Epidermal melanocyte (primary cell): ENCODE measurements at regions not wholly inside any gene's neighbourhood (a gene's known extent, or its start where the extent isn't known, plus 50 kb on each side); places are given as distances from the start of the nearest gene placed in this dataset.
"Not testable (repeated sequence)": the region's sequence is repeated elsewhere in the genome, so short reads cannot be mapped to it uniquely, and the experiment has no call there.

Source experiments
- DNase-seq: peaks from one replicate; pipeline ENCODE4 v3.0.0; 2011; ENCODE audit warnings: low spot score; ENCODE audit not compliant: insufficient read length

DNA sequence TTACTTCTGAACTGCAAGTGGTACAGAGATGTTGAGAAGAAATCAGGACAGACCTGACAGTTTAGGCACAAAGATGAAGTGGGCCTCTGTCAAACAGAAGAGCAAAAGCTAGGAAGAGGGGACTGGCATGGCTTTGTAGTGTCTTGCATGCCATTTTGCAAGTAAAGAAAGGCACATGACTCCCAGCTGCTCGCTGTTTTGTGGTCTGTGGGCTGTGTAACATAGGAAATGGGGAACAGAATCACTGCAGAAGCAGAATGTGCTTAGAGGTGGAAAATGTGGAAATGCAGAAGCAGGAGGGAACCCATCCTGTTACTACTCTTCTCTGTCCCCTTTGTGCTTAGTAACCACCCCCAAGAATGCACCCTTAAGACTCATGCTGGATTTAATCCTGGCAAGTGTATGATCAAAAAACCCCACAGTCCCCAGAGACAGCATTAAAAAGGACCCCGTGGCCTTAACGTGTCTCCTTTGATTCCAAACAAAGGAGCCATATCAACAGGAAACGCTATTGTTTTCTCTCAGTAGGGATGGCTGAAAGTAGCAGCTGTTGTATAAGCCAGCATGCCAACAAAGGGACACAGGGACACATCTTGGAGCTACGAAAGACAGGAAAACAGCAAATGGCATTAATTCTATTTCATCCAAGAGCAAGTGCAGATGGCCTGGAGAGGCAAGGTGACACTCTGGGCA, 177.6 kb upstream of the GLRA2 start:
- DNase-seq = no peak

DNA sequence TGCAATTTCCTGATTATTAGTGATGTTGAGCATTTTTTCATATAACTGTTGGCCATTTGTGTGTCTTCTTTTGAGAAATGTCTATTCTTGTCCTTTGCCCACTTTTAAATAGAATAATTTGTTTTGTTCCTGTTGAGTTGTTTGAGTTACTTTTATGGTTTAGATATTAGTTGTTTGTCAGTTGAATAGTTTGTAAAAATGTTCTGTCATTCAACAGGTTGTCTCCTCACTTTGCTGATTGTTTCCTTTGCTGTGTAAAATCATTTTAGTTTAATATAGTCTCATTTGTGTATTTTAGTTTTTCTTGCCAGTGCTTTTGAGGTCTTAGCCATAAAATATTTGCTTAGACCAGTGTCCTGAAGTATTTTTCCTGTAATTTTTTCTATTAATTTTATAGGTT, 181.8 kb upstream of the GLRA2 start:
- no peak for DNase-seq

GRCh38 chrX:14344172-14344940, 185.0 kb upstream of the GLRA2 start:
- no peak for DNase-seq

GRCh38 chrX:14309431-14309830, 219.9 kb upstream of the GLRA2 start:
- no peak for DNase-seq

- DNase-seq = not testable (repeated sequence)
These were observed 220.4 kb upstream of the GLRA2 start for GRCh38 chrX:14308976-14309375.

DNA sequence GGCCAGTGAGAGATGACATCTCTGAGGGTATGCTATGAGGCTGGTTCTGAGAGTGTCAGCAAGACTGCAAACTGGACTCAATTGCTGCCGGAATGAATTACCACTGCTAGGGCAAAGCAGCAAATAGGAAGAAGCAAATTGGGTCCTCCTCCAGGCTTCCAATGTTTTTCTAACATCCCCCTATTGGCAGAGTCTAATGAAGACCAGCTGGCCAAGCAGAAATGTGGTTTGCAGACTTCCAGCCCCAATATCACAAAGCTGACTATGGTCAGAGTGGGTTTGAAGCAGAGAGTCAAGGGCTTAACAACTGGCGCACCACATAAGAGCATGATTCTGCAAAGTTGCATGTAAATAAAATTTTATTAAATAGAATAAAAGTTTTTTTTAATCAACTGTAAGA, 225.4 kb upstream of the GLRA2 start:
- DNase-seq = no peak

- not testable (repeated sequence) for DNase-seq
These were observed 226.8 kb upstream of the GLRA2 start for GRCh38 chrX:14302561-14302960.

- DNase-seq = no peak
These were observed 229.0 kb upstream of the GLRA2 start for GRCh38 chrX:14300376-14300775.

- no peak for DNase-seq
These were observed 233.9 kb upstream of the GLRA2 start for GRCh38 chrX:14295426-14295825.

DNA sequence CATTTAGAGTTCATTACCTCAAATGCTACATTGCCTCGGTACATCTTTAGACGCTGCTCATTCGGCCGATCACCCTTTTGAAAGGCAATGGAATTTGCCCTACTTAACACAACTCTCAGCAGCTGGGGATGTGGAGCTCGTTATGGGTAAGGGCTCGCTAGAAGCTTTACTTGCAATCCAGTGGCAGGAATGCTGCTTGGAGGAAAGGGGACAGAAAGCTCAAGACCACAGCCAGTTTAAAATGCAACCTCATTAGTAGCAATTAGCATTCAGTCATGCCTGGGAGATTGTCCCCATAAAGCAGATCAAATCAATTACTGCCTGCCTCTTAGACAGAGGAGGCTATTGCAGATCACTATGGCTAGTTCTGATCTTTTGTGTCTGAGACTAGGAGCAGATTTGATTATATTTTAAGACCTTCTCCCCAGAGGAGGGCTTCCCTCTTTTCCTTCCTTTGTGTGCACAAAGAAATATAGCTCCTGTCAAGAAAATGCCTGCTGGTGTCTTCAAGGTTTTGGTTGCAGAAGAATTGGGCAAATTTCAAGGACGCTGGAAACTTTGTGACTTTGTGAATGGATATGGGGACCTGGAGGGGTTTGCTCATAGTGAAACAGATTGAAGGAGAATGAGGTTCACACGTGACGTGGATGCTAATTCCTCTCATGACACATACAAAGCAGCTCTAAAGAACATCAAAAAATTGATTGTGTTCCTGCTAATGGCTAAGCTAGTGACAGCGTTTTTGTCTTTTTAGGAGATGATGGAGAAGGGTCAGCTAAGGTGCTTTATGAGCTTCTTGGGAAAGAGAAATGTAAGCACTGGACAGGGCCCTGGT, 237.5 kb upstream of the GLRA2 start:
- no peak for DNase-seq

GRCh38 chrX:14290335-14290734, 239.0 kb upstream of the GLRA2 start:
- no peak for DNase-seq

DNA sequence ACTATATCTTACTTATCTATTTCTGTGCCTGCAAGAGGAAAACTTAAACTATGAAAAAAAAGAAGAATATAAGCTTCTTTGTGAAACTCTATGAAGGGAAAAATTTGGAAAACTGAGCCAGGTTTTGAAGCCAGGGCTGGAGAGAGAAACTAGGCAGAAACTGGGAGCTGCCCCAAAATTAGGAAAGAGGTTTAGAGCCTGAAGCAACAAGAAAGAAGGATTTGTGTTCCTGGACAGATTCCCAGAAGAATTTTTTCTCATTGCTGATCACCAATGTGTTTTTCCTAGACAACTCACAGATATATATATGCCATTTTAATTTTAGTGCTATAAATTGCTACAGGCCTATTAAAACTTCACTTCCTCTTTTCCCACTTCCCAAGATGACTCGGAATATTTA, 245.0 kb upstream of the GEMIN8 start:
- no peak for DNase-seq

DNA sequence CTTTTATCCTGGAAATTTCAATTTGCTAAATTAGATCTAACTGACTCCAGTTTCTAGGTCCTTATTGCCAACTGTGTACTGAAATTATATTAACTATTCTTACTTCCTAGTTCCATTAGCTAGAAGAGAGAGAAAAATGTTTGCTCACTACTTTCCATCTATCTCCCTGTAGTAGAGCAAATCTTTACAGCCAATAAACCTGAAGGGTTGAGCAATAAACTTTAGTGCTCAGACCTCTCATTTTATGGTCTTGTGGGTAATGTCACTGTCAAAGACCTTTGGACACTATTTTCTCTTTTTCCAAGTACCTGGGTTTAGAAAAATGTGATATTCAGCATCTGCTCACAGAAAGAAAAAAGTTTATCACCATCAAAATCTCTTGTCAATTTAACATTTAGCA, 237.5 kb upstream of the GEMIN8 start:
- no peak for DNase-seq

DNA sequence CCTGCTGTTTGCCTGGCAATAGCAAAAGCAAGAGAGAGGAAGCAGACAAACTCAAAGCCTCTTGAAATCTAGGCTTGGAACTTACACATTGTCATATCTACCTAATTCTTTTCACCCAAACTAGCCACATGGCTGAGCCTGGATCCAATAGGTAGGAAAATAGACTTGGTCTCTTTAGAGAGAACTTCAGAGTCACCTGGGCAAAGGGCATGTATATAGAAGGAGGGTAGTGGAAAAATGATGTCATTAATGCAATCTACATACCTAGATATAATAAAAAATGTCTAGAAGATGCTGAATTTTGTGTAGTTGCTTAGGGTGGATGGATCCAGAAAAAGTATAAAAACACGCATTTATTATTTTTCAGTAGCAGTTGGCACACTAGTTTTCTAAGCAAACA, 237.0 kb upstream of the GEMIN8 start:
- no peak for DNase-seq

DNA sequence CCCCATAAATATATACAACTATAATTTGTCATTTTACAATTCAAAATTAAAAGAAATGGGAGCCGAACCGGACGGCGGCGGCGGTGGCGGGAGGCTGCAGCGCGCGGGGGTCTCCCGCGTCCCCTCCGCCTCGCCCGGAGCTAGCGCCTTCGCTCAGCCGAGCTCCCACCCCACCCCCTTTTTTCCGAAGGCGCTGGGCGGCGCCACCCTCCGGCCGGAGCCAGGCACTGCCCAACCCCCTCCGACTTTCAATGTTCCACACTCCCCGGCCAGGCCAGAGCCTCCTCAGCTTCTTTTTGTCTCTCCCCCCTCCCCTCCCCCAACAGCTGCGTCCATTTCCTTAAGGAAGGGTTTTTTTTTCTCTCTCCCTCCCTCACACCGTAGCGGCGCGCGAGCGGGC, 214.1 kb upstream of the GEMIN8 start:
- DNase-seq = no peak

- no peak for DNase-seq
These were observed 205.3 kb upstream of the GEMIN8 start for GRCh38 chrX:14235004-14235403.

DNA sequence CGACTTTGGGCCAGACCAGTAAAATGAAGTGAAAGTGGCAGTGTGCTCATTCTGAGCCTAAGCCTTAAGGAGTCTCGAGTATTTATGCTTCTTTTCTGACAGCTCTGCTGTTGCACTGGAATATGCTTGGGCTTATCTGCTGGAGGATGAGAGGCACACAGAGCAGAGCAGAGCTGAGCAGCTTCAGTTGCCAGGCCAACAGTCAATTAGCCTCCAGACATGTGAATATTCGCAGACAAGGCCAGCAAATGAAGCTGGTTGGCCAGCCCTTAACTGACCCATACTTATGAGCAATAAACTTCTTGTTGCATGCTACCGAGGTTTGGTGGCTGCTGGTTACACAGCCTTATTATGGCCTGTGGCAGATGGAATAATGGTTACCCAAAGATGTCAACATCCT, 203.0 kb upstream of the GEMIN8 start:
- DNase-seq = no peak

DNA sequence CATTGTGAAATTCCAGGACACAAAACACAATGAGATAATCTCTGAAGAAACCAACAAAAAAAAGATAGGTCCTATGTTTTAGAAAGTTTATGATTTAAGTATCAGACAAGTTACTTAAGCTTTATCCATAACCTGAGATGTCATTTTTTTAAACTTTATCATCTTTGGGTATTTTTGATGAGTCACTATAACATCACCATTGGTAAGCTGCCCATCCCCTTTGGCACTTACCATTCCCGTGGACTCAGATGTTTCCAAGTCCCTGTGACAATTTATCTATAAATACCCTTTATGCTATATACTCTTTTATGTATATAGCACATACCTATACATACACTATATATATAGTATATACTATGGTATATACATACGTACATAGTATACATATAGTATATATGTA, 198.9 kb upstream of the GEMIN8 start:
- DNase-seq = no peak

GRCh38 chrX:14220386-14220944, 190.8 kb upstream of the GEMIN8 start:
- no peak for DNase-seq

- no peak for DNase-seq
These were observed 179.3 kb upstream of the GEMIN8 start for GRCh38 chrX:14209034-14209433.

DNA sequence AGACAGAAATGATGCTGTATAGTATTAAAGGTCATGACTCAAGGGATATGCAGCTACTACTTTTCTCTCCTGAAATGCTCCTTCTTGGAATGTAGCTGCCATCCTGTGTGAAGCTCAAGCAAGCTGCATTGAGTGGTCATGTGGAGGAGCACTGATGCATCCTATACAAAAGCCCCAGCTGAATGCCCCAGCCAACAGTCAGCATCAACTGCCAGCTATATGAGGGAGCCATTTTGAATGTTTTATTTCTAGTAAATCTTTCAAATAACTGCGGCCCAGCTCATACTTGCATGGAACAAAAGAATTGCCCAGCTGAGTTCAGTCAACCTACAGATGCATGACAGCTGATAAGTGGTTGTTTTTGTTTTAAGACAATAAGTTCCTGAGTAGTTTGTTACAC, 165.0 kb upstream of the GEMIN8 start:
- no peak for DNase-seq

- no peak for DNase-seq
These were observed 163.9 kb upstream of the GEMIN8 start for GRCh38 chrX:14193547-14193946.
